Stimulated activated CD8-positive, alpha-beta memory T cell treated with anti-CD3 and anti-CD28 coated beads, Interleukin-12 subunit alpha, Interleukin-12 subunit beta, amount 100 ng/mL, for 1 hour (primary cell): ENCODE measurements at regions not wholly inside any gene's neighbourhood (a gene's known extent, or its start where the extent isn't known, plus 50 kb on each side); places are given as distances from the start of the nearest gene placed in this dataset.
"Not testable (repeated sequence)": the region's sequence is repeated elsewhere in the genome, so short reads cannot be mapped to it uniquely, and the experiment has no call there.

ENCODE experiments used
- DNase-seq: peaks from one replicate; pipeline ENCODE4 v3.0.0-alpha.2; 2020; ENCODE audit warnings: low read depth

DNA sequence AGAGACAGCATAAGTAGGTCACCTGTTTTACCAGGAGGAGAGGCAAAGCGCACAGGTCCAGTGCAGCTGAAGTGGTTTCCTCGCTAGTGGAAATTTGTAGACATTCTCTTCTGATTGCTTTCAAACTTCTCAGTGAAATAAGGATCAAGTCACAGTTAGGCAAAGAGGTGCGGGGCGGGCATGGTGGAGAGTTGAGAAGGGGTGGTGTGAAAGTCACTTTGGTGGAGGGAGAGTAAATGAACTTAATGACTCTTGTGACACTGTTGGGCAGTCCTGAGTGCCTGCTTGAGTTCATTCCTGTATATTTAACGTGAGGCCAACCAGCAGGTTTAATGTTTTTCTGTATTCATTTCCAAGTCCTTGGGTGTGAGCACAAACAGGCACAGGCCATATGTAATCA is 235.6 kb downstream of the TRIML1 start:
- DNase-seq, result no peak

DNA sequence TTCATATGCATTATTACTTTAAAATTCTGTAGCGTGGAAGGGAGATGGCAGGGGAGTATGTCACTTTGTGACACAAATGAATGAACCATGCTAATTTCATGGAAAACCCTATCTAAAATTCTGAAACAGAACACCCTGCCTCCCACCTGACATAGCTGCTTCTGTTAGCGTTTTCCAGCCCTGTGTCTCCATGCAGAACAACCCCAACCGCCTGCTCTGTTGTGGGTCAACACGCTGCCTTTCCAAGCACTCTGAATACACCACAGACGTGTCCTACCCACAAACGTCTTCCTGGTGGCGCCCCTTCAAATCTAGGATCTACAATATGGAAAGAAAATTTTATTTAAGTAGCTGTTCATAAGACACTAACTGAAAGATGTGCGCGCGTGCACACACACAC is 238.6 kb downstream of the TRIML1 start:
- DNase-seq, result no peak

DNA sequence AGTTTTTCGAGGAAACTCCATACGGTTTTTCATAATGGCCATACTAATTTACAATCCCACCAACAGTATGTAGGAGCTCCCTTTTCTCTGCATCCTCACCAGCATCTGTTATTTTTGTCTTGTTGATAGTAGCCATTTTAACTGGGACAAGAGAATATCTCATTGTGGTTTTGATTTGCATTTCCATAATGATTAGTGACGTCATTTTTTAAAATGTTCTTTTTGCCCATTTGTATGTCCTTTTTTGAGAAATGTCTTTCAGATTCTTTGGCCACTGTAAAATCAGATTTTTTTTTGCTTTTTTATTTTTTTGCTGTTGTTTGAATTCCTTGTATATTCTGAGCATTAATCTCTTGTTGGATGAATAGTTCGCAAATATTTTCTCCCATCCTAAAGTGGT is 243.9 kb downstream of the TRIML1 start:
- no peak for DNase-seq

DNA sequence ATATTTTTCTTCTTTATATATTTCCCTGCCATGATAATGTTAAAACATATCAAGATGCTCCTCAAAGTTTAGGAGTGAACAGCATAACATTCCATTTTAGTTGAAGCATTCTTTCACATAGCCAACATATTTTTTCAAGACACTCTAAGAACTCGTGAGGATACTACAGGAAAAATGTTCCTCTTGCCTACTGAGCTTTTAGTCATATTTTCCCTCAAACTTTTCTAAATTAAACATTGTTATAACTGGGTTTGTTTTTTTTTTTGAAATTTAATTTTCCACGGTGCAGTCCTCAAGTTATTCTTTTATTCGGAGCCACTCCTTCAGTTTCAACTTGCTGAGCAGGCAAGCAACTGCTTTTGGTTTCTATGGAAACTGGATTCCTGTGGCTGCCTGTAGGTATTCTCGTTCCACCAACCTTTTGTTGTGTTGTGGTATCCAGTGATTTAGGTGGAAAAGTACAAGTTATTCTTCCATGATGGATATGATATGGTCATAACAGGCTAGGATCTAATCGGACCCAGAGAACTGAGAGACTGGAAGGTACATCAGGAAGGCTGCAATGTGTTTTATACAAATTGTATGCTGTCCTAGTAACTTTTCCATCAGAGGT is 248.0 kb downstream of the TRIML1 start:
- no peak for DNase-seq

DNA sequence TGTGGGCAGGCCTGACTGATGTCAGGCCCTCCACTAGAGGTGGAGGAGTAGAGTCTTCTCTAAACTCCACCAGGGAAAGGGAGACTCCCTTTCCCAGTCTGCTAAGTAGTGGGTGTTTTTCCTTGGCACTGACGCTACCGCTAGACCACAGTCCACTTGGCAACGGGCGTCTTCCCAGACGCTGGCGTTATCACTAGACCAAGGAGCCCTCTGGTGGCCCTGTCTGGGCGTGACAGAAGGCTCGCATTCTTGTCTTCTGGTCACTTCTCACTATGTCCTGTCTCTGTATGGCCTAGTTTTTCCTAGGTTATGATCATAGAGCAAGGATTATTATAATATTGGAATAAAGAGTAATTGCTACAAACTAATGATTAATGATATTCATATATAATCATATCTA is 252.1 kb downstream of the TRIML1 start:
- not testable (repeated sequence) for DNase-seq

DNA sequence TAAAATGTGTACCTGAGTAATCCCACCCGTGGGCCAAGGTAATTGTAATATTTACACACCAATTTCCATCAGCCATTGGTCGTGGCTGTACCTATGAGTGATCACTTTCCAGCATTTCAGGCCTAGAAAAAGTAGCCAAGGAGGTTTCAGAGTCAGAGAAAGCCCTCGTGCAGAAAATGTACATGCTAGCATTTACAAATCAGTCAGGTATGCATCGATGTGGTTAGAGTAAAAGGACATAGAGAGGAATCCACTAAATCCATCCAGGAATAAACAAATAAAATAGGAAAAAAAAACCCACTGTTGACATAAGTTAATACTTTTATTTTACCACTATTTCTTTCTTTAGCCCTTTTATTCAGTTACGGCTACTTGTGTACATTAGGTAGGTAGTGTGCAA is 256.8 kb downstream of the TRIML1 start:
- no peak for DNase-seq

DNA sequence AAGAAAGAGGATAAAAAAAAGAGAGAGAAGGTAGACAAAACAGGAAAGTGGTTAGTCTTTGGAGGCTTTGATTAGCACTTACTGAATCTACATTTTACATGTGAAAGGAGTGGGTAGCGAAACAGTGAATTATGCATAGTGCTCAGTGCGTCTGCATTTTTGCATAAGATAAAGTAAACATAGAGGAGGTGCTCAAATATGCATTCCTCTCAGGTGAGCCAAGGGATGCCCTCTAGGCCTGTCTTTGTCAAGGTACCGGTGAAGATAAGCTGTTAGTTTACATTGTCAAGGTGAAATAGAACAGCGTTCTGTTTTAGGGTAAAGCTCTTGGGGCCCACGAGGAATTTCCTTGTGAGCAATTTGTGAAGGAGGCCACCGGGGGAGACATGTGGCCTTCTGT is 260.6 kb downstream of the TRIML1 start:
- DNase-seq, result no peak

DNA sequence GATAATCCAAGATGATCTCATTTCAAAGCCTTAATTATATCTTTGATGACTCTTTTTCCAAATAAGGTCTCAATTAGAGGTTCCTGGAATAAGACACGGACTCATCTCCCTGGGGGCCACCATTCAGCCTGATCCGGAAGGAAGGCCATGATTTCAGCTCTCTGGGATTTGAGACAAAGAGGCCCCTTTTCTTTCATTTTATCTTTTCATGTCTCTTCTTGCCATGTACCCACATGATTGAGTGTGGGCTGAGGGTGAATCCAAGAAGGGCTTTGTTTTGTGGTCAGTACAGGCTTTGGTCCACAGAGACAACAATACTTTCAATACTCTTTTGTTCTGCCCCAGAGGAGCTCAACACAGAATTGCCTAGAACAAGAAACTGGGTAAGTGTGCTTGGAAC is 261.2 kb downstream of the TRIML1 start:
- DNase-seq, result no peak

DNA sequence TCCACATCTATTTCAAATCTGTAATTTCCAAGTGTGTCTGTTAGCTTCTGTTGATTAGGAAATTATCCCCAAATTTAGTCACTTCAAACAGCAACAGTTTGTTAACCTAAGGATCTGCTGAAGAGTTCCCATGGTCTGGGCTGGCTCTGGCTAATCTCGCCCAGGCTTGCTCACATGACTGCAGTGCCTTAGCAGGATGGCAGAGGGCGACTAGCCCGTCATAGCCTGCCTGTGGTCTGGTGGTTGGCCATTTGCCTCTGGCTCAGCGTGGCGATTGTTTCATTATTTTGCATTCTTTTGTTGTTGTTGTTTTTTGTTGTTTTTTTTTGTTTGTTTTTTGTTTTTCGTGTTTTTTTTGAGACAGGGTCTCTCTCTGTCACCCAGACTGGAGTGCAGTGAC is 264.0 kb downstream of the TRIML1 start:
- no peak for DNase-seq

DNA sequence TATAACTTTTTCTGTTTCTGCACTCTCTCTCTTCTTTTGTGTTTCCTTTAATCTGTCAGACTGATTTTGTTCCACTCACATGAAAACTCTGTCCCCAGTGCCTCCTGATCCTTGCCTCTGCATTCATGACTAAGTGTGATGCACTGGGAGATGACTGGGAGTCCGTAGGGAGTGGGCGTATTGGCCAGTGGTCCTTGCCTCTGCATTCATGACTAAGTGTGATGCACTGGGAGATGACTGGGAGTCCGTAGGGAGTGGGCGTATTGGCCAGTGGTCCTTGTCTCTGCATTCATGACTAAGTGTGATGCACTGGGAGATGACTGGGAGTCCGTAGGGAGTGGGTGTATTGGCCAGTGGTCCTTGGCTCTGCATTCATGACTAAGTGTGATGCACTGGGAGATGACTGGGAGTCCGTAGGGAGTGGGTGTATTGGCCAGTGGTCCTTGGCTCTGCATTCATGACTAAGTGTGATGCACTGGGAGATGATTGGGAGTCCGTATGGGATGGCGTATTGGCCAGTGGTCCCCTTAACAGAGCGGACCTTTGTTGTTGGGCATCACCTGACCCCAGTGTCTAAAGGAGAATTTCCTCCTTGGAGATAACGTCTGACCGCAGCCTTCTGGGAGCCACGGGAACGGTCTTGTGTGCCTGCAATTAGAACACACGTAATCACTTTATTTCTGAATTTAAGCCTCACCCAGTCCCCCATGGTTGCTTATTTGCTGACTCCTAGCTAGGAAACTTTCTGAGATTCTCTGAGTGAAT is 266.0 kb downstream of the TRIML1 start:
- not testable (repeated sequence) for DNase-seq

DNA sequence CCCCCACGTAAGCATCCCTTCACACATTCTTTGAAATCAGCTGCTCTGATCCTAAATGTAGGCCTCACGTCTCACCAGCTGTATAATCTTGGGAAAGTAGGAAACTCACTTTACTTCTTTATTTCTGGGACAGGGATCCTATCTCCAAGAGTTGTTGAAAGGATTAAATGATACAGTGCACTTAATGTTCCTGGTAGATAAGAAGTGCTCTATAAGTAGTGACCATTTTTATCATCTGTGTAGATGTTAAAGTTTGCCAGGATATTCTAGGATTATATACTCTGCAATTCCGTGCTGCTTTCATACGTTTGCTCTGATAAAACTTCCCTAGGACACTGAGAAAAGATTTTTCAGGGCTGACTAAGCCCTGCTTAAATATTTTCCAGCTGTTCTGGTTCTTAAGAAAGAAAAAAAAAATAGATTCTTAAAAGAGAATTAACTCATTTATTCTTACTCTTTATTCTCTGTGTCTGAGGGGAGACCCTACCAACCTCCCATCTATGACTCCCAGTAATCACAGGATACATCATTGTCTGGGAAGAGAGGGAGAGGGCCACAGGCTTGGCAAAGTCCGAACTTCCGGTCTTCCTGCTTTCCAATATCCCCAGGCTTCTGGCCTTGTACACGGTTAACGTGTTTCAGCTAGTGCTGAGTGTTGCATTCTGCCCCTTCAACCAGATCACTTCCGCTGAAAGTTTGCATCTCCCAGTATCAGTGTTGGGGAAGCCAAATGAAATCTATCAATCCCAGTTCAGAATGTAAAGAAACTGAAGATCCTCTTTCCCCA is 269.2 kb downstream of the TRIML1 start:
- DNase-seq, result no peak

DNA sequence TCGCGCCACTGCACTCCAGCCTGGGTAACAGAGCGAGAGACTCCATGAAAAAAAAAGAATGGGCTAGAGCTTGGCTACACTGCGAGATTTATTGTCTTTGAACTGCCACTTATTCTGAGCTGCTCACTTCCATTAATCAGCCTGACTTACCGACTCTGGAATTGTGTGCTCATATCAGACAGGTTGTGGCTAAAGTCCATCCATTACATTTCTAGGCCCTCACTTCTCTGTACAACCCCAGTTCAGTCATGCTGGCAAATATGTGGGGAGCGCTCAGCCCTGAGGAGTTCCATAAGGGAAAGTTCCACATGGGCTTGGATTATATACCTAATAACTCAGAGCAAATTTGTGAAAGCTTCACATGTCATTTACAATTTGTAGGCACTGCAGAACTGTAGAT is 270.6 kb downstream of the TRIML1 start:
- no peak for DNase-seq

DNA sequence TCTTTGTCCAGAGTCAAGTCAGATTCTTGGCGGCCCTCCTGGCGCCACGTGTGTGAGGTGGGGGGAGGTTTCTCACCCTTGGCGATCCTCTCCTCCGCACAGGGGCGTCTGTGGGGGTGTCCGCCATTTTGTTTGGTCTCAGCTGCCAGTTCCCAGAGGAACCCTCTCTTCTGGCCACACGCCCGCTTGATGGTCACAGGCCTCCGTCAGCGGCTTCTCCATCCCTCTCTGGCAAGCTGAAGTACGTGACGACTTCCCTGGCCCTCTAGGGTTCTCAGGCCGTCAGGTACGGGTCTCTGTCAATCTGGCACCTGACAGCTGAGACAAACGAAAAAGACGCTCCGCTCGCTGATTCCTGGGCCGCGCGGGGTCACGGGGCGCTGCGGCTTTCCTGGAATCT is 272.6 kb downstream of the TRIML1 start:
- no peak for DNase-seq

DNA sequence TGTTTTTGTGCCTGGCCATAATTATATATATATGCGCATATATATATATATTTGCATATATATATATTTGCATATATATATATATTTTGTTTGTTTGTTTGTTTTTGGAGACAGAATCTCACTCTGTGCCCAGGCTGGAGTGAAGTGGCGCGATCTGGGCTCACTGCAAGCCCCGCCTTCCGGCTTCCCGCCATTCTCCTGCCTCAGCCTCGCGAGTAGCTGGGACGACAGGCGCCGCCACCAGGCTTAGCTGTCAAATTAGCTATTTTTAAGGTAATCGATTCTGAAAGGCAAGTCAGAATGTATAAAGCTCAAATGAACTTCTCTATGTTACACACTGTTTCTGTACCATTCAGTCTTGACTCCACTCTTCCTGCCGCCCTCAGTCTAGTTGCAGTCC is 273.3 kb downstream of the TRIML1 start:
- DNase-seq, result no peak

DNA sequence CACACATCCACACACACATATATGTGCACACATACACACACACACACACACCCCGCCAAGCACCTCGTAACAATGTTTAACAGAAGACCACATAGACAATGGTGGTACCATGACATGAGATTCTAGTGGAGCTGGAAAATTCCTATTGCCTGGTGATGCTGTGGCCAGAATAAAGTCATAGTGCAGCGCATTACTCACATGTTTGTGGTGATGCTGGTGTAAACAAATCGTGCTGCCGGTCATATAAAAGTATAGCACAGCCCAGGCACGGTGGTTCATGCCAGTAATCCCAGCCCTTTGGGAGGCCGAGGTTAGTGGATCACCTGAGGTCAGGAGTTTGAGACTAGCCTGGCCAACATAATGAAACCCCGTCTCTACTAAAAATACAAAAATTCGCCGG is 275.2 kb downstream of the TRIML1 start:
- no peak for DNase-seq

DNA sequence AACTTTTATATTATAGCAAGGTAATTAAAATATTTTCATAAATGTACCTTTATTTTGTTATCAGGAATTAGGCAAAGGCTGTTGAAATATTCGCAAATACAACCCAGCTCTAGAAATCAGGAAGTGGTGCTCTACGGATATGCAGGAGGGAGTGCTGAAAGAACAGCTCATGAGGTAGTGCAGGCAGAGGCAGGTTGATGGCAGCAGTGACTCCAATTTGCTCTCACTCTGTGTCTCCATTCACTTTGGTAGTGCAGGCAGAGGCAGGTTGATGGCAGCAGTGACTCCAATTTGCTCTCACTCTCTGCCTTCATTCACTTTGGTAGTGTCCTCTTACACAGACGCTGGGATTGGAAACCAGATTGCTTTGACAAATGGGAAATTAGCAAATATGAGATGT is 277.9 kb downstream of the TRIML1 start:
- DNase-seq, result no peak

DNA sequence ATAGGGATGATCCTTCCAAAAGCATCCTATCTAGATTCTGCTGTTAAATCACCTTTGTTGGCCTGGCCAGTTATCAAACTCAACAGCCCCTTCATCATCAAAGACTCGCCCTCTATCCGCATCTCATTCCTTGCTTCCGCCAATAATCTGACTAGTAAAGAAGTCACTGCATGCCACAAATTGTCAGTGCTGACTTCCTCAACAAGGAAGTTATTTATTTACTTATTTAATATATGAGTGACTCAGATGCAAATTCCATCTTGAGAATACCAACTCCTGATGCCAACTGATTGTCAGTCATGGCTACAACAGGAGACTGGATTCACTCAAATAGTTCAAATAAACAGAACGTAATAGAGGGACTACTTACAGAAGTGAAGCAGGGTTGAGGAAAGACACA is 283.8 kb downstream of the TRIML1 start:
- no peak for DNase-seq

DNA sequence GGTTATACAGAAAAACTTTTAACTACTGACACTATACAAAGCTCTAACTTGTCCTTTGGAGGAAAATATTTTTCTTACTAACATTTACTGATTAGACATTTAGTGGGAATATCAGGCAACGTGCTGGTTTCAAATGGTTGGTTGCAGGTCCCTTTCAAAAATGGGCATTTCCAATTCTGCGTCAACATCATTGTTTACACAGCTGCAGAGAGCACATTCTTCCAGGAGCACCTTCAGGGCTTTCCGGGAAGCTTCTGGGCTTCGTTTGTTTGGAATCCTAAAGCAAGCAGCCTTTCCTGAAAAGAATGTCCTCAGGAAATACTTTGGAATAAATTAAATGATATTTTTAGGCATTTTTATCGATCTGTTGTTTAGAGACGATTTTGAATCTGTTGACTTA is 289.7 kb downstream of the TRIML1 start:
- no peak for DNase-seq

DNA sequence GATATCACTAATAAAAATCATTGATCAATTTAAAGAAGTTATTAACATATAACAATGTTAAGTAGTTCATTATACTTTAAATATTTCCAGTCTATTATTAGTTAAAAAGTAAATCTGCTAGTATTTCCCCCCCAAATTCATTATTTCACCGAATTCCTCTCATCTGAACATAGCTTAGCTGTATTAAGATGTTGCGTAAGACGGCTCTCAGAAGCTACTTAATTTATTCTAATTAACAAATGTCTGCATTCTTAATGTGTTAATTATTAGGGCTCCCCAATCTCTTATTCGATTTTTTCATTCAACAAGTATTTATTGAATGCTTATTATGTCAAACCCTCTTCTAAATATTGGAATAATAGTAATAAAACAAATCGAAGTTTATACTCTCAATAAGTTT is 290.7 kb downstream of the TRIML1 start:
- no peak for DNase-seq

DNA sequence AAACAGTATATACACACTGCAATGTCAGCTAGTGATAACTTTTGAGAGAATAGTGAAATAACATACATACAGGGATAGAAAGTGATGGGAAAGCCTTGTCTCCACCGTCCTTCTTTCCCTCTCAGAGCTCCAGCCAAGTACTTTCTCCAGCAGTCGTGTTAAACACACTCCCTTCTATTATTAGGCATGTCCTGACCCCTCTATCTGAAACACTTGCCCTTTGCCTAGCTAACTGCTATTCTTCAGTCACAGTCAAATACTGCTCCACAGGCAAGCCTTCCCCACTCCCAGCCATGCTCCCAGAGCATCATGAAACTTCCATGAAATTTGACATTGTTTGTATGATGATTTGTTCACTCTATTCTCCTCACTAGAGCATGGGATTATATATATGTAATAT is 291.1 kb downstream of the TRIML1 start:
- DNase-seq, result no peak

DNA sequence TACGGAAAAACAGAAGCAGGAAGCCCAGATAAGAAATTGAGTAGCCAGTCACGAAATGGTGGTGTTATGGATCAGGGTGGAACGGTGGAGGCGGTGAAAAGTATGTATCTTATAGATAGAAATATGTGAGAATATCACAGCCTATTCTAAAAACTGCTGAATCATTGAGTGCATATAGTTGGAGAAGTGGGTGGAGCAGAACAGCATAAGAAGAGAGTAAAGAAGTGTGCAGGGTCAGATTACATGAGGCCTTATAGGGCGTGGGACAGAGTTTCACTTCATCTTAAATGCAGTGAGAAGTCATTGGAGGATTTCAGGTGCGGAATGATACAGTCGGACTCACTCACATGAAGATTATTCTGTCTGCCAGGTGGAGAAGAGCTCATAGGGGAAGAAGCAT is 293.1 kb downstream of the TRIML1 start:
- DNase-seq, result no peak

DNA sequence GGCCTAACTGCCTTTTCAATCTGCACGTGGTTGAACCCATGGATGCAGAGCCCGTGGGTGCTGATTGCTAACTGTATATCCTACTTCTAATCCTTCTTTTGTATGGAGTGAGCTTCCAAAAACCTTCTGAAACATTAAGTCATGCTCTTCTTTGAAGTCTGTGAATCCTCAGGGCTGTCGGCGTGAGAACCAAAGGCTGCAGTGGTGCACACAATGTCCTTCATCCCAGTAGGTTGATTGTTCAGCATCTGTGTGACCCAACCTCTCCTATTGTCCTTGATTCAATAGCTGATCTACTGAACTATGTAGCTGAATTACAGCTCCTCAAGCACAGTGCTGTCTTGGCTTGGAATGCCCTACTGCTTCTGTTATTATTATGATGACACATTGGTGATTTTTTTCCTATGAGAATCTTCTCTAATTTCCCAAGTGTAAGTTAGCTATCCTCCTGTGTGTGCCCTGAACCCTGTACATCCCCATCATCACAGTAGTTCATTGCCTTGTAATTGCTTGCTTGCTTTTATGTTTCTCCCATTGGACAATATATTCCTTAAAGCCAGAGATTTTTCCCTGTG is 294.6 kb downstream of the TRIML1 start:
- no peak for DNase-seq

DNA sequence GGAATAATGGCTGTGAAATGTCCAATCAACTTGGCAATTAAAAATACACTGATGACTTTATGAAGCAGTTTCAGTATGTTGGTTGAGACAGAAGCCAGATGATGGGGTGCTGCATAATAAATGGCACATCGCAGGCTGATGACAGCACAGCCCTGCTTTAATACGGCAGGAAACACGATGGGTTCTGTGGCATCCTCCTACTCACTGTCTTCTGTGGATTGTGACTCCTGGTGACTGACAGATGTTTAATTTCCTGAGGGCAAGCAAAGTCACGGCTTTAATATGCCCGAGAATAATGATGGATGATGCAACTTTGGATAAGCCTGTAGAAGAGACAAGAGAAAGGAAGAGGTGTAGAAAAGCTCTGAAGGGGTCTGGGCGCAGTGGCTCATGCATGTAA is 295.4 kb downstream of the TRIML1 start:
- DNase-seq, result no peak
